Upper lobe of left lung (tissue), 6 donors: ENCODE measurements at regions not wholly inside any gene's neighbourhood (a gene's known extent, or its start where the extent isn't known, plus 50 kb on each side); places are given as distances from the start of the nearest gene placed in this dataset.

Experiments
- ATAC-seq, 2 donors: fragments of 200-7000 bp; cut with Tn5 transposase; one replicate each; pipeline ENCODE4 v1.9.1; 2022; ENCODE audit warnings: mild to moderate bottlenecking in 2 of 2, moderate library complexity in 2 of 2; ENCODE audit not compliant: low FRiP score in 2 of 2
- DNase-seq, 2 donors: peaks; one replicate each; pipeline ENCODE4 v3.0.0-alpha.2; 2019 to 2020
- H3K27ac ChIP-seq, 4 donors: fragments of 200-600 bp; sonication (generic); one replicate each; pipeline ENCODE4 v1.5.1; 2016 to 2019
- H3K27me3 ChIP-seq, 4 donors: fragments of 200-600 bp; sonication (generic); one replicate each; pipeline ENCODE4 v1.5.1; 2017 to 2019
- H3K36me3 ChIP-seq, 4 donors: fragments of 200-600 bp; sonication (generic); one replicate each; pipeline ENCODE4 v1.5.1; 2016 to 2019
- H3K4me1 ChIP-seq, 4 donors: fragments of 200-600 bp; sonication (generic); one replicate each; pipeline ENCODE4 v1.5.1; 2018 to 2019
- H3K4me3 ChIP-seq, 4 donors: fragments of 200-600 bp; sonication (generic); one replicate each; pipeline ENCODE4 v1.5.1; 2017 to 2019; ENCODE audit warnings: mild to moderate bottlenecking in 2 of 4, moderate library complexity in 1 of 4
- H3K9me3 ChIP-seq, 4 donors: fragments of 200-600 bp; sonication (generic); one replicate each; pipeline ENCODE4 v1.5.1; 2018 to 2019
- EP300 ChIP-seq, 4 donors: sonication (generic); formaldehyde crosslinking; IDR thresholded peaks; one replicate each; pipeline ENCODE4 v1.5.1; 2017; ENCODE audit warnings: antibody characterized with exemption in 4 of 4, control low read depth in 2 of 4
- POLR2A ChIP-seq, 4 donors: fragments of 450-650 bp; IDR thresholded peaks; one replicate each; pipeline ENCODE4 v1.5.1; 2016 to 2017; ENCODE audit warnings: antibody characterized with exemption in 4 of 4, mild to moderate bottlenecking in 2 of 4
- POLR2AphosphoS5 ChIP-seq, 2 donors: sonication (generic); formaldehyde crosslinking; IDR thresholded peaks; one replicate each; pipeline ENCODE4 v1.5.1; 2017; ENCODE audit warnings: antibody characterized with exemption in 2 of 2
- WGBS, 2 donors: methylation state at CpG; one replicate each; pipeline ENCODE4 v1.1.5; 2017 to 2018; 5-methylcytosine and 5-hydroxymethylcytosine counted together
- TF ChIP-seq, protein P1 (sequence below), 6 experiments: fragments of 450-650 bp in 4 of 6; fragments of 200-600 bp in 2 of 6; sonication (generic) in 2 of 6; IDR thresholded peaks; one replicate each; pipeline ENCODE4 v1.5.1; 2016 to 2019; ENCODE audit warnings: antibody characterized with exemption in 6 of 6
- donor health status: DM: no; HTN: no; CAD: no; lungs with moderate emphysema.
- donor health status: DM: no; HTN: yes; CAD: no; lungs with severe emphysema.

DNA sequence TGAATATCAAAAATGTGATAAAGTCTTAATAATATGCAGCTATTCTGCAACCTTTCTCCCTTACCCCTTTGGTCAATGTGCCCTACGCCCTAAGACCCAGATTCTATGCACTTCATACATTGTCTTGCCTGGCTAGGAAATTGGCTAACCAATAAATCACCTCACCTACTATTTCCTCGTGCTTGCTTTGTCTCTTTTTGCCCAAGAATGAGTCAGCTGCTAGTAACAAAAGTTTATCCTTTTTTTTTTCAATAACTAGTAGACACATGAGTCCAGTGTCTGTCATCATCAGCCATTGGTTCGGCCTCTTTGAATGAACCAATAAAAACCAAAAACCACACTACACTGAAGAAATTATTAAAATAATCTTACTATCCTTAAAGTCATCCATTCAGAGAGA is 387.1 kb downstream of the PPP3CA start:
- WGBS, 2 donors, result 85 to 88% methylated on average over 3 of the region's 3 CpGs
- Histone ChIP-seq H3K4me1 (no peaks in the 10 kb centered on the region), H3K27ac (no peak overlapping the region), H3K4me3 (no peak overlapping the region), H3K27me3 (no peaks in the 10 kb centered on the region), H3K9me3 (no peaks in the 10 kb centered on the region), H3K36me3 (no peaks in the 10 kb centered on the region)
- DNase-seq (no peak), ATAC-seq (no peak)
- no peak for TF ChIP-seq EP300 (IDR thresholded peaks at IDR 0.05)
- no peak for TF ChIP-seq POLR2A (IDR thresholded peaks at IDR 0.05)
- TF ChIP-seq POLR2AphosphoS5 (IDR thresholded peaks at IDR 0.05), result no peak
- TF ChIP-seq, protein P1, sequence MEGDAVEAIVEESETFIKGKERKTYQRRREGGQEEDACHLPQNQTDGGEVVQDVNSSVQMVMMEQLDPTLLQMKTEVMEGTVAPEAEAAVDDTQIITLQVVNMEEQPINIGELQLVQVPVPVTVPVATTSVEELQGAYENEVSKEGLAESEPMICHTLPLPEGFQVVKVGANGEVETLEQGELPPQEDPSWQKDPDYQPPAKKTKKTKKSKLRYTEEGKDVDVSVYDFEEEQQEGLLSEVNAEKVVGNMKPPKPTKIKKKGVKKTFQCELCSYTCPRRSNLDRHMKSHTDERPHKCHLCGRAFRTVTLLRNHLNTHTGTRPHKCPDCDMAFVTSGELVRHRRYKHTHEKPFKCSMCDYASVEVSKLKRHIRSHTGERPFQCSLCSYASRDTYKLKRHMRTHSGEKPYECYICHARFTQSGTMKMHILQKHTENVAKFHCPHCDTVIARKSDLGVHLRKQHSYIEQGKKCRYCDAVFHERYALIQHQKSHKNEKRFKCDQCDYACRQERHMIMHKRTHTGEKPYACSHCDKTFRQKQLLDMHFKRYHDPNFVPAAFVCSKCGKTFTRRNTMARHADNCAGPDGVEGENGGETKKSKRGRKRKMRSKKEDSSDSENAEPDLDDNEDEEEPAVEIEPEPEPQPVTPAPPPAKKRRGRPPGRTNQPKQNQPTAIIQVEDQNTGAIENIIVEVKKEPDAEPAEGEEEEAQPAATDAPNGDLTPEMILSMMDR (IDR thresholded peaks at IDR 0.05), result no peak

DNA sequence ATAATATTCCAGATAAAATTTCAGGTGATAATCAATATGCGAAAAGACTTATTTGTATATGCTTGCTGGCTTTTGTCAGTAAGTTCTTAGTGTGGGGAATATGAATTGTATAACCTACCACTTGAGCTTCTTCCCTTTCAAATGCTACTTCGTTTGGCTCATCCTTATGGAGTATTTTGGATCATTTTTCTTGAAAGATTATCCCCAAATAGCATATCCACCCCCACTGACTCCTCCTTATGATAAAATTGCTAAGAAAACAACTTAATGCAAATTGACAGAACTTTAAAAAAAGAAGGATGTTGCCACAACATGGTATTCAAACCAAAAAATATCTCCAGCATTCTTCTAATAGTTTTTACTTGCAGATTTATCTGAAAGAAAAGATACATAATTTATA is 393.3 kb downstream of the PPP3CA start:
- no peak overlapping the region for H3K4me3 ChIP-seq

DNA sequence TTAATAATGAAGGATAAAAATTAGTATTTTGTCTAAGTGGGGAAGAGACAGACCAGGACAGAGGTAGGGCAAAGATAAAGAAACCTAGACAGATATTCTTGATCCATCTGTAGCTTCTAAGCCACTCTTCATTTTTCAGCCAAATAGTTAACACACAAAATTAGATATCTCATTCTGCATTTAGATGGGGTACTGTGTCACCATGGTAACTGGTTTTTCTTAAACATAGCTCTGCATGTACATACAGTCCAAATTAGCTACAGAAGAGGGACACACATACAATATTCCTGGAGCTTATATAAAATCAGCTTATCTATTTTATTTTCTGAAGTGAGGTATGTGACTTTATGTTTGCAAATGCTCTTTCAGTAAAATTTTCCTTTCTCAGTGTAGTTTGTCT is 393.7 kb downstream of the PPP3CA start:
- no peak for TF ChIP-seq POLR2AphosphoS5 (IDR thresholded peaks at IDR 0.05)
- TF ChIP-seq, protein P1 (IDR thresholded peaks at IDR 0.05), result no peak
- TF ChIP-seq POLR2A (IDR thresholded peaks at IDR 0.05), result no peak
- no peak for TF ChIP-seq EP300 (IDR thresholded peaks at IDR 0.05)
- H3K4me3 ChIP-seq, result no peak overlapping the region
- no peak for ATAC-seq
- no peaks in the 10 kb centered on the region for H3K27me3 ChIP-seq
- H3K9me3 ChIP-seq, result no peaks in the 10 kb centered on the region
- no peak for DNase-seq
- H3K4me1 ChIP-seq, result no peaks in the 10 kb centered on the region
- H3K27ac ChIP-seq, result no peak overlapping the region
- H3K36me3 ChIP-seq, result no peaks in the 10 kb centered on the region

More for the DNA sequence above, 393.3 kb downstream of the PPP3CA start:
- no peak for ATAC-seq
- H3K9me3 ChIP-seq, result no peaks in the 10 kb centered on the region
- no peak for TF ChIP-seq EP300 (IDR thresholded peaks at IDR 0.05)
- TF ChIP-seq, protein P1 (IDR thresholded peaks at IDR 0.05), result no peak
- no peak for TF ChIP-seq POLR2A (IDR thresholded peaks at IDR 0.05)
- TF ChIP-seq POLR2AphosphoS5 (IDR thresholded peaks at IDR 0.05), result no peak
- H3K27ac ChIP-seq, result no peak overlapping the region
- H3K27me3 ChIP-seq, result no peaks in the 10 kb centered on the region
- DNase-seq, result no peak
- H3K36me3 ChIP-seq, result no peaks in the 10 kb centered on the region
- WGBS, 2 donors, result 77 to 86% methylated on average over 2 of the region's 2 CpGs
- no peaks in the 10 kb centered on the region for H3K4me1 ChIP-seq

DNA sequence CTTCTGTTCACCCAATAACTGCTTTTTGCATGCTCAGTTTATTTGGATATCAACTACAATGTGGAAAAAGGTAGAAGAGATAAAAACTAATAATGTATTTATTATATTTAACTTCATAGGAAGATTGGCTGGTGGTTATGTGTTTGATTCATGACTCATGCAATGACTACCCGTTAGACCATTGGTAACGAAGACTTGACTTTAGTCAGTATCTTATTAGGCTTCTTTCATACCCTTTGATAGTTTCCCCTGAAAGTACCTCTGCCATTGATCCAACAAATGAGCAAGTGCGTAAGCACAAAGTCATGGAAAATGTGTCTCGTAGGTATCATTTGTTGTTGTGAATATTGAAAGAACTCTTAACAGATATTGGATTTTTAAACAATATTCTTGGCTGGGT is 394.7 kb downstream of the PPP3CA start:
- H3K27me3 ChIP-seq, result no peaks in the 10 kb centered on the region
- H3K27ac ChIP-seq, result no peak overlapping the region
- no peak for ATAC-seq
- H3K36me3 ChIP-seq, result no peaks in the 10 kb centered on the region
- no peak for DNase-seq
- no peak overlapping the region for H3K4me3 ChIP-seq
- TF ChIP-seq EP300 (IDR thresholded peaks at IDR 0.05) (no peak), POLR2AphosphoS5 (IDR thresholded peaks at IDR 0.05) (no peak), POLR2A (IDR thresholded peaks at IDR 0.05) (no peak)
- TF ChIP-seq, protein P1 (IDR thresholded peaks at IDR 0.05), result no peak
- no peaks in the 10 kb centered on the region for H3K4me1 ChIP-seq
- H3K9me3 ChIP-seq, result no peaks in the 10 kb centered on the region
- 75 to 92% methylated on average over 4 of the region's 4 CpGs for WGBS, 2 donors

DNA sequence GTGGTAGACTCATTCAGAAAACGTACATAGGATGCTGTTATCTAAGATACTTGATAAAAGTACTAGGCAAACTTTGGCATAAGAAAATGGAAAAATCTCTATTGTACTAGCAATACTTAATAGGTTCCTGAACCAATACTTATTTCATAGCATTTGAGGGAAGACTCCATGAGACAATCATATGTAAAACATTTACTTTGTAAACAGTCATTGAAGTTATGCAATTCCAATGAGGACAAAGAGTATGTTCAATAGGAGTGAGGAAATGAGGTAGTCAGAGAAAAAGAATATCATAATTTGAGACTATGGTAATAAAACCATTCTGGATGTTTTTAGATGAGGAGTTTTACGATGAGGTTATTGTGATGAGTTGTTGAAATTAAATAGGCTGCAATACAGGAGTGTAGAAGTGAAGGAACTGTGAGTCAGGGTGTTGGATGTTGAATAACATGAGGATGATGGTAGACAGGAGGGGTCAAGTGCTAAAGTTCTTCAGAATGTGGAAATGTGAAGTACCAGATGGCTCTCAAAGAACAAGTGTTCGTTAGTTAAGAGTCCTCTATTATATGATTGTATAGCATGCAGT is 397.9 kb downstream of the PPP3CA start:
- H3K9me3 ChIP-seq, result no peaks in the 10 kb centered on the region
- H3K27ac ChIP-seq, result no peak overlapping the region
- no peaks in the 10 kb centered on the region for H3K27me3 ChIP-seq
- H3K36me3 ChIP-seq, result no peaks in the 10 kb centered on the region
- 68 to 71% methylated on average over 3 of the region's 3 CpGs for WGBS, 2 donors
- H3K4me1 ChIP-seq, result no peaks in the 10 kb centered on the region
- DNase-seq (no peak), ATAC-seq (no peak)
- no peak for TF ChIP-seq EP300 (IDR thresholded peaks at IDR 0.05)
- no peak for TF ChIP-seq POLR2AphosphoS5 (IDR thresholded peaks at IDR 0.05)
- no peak for TF ChIP-seq POLR2A (IDR thresholded peaks at IDR 0.05)
- TF ChIP-seq, protein P1 (IDR thresholded peaks at IDR 0.05), result no peak
- H3K4me3 ChIP-seq, result no peak overlapping the region
